HG03280 (cell line): ENCODE measurements at regions not wholly inside any gene's neighbourhood (a gene's known extent, or its start where the extent isn't known, plus 50 kb on each side); places are given as distances from the start of the nearest gene placed in this dataset.

Experiments used
- ATAC-seq: cut with Tn5 transposase; IDR thresholded peaks from one replicate; pipeline ENCODE4 v1.9.1; 2021; ENCODE audit warnings: mild to moderate bottlenecking, moderate library complexity; ENCODE audit not compliant: unreplicated experiment

DNA sequence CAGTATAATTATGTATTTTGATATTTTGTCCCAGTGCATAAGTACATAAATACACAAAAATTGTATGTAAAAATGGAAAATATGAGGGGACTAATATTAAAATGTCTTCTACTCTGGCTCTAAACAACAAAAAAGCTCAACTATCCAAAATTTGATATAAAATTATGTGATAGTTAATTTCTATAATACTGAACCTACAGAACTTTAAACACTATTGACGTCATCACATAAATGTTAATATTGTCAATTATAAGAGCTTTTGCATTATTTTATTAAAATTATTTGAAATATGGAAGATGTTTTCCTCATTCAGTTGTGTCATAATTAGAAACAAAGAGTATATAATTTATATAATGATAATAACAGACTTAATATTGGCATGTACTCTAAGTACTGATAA, 1139.7 kb upstream of the TMEFF2 start:
- ATAC-seq = no peak

DNA sequence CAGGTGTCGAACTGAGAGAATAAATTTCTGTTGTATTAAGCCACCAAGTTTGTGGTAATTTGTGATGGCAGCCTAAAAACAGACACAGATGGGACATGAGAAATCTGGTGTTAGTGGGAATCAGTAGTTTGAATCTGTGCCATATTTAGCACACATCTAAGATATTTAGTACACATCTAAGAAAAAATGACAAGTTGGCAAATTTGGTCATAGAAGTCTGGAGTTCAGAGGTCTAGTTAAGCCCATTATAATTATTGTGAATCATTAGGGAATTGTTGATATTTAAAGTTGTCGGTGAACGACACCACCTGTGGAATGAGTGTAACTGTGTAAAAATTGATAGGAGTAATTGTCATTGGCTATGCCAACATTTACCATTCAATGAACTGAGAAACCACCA, 1138.8 kb upstream of the TMEFF2 start:
- ATAC-seq = no peak

DNA sequence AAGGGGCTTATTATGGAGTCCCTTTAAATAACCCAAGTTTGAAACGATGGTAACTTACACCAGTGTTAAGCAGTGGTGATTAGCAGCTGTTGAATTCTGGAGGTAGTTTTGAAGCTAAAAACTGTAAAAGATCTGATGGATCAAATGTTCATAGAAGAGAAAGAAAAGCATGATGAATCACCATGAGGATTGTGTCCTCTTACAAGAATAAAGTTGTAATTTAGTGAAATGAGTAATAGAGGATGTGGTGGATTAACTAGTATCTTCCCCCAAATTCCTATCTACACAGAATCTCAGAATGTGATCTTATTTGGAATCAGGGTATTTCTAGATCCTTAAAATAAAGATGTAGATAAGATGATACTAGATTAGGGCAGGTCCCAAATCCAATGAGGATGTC, 1138.2 kb upstream of the TMEFF2 start:
- ATAC-seq = no peak

DNA sequence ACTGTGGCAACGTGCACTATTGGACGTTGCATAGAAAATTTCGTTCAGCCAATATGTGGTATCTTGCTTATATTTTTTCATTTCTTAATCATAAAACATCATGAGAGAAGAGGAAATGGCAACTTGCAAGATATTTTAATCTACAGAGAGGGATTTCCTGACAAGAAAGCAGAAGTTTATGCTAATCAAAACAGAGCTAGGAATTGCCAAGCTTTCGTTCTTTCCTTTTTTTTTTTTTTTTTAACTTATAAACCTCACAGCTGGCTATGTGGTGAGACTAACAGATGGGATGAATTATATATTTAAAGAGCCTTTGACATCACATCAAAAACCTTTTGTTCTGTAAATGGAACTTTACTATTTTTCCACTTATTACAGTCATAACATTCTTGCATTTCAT, 1136.9 kb upstream of the TMEFF2 start:
- ATAC-seq = no peak

DNA sequence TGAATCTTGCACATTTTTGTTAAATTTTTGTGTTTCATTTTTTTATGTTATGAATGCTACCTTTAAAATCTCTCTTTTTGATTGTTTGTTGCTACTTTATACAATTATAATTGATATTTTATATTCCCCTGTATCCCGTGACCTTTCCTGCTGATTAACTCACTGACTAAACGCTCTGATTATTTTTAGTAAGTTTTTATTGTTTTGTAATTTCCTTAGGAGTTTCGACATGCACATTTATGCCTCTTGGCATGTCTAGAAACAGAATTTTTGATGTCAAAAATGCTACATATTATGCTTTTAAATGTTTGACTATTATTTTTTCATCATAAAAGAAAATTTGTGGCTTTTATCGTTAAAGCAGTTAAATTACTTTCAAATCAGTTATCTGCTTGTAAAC, 1131.6 kb upstream of the TMEFF2 start:
- ATAC-seq = no peak

DNA sequence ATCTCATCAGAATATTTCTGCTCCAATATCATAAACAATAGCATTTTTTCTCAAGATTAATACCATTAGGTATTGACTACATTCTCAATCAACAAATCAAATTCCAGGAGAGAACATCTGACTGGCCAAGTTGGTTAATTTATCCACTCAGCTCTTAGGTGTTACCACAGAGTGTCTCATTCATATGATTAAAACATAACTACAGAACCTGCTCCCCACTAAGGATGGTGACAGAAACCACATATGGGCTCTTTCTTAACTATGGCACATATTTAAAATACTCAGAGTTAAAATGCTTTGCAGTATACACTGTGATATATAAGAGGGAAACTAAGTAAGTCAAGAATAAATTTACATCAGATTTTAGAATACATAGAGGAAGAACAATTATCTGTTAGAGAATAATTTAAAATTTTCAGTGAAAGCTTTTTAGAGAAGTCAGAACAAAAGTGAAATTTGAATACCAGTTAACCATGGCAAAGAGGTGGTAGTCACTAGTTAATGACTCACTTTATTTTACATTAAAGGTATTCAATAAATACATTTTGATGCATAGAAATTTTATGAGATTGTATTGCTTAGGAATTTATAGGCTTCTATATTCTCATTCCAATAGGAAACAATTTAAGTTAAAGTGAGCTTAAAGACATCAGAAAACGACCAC, 1120.8 kb upstream of the TMEFF2 start:
- no peak for ATAC-seq

DNA sequence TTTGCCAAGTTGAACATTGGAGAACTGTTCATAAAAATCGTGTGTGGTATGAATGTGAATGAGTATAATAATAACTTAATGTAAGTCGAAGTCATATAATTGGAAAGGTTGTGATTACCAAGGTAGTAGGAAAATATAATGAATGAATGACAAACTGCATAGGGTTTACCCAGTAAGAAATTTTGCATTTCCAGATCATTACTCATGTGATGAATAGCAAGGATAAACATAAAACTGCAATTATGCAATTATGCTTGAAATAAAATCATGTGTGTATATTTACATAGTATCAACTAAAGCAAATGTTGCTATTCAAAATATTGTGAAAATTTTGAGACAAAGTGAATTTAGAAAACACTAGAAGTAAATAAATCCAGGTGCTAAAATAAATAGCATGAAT, 1108.7 kb upstream of the TMEFF2 start:
- no peak for ATAC-seq

DNA sequence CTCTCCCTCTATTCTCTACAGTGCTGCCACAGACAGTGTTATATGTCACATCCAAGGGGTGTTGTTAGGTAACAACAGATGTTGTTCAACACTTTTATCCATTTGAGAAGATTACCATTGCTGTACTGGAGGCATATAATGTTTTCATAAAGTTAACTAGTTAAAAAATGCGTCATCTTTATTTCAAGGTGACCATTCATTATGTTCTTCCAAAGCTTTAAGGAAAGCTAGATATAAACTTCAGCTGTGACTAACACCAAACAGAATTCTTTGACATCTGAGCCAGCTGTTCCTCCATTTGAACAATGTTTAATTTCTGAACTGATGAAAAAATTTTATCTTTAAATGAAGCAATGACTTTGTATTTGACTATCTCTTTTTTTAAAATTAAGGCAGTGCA, 1099.6 kb upstream of the TMEFF2 start:
- ATAC-seq = no peak

DNA sequence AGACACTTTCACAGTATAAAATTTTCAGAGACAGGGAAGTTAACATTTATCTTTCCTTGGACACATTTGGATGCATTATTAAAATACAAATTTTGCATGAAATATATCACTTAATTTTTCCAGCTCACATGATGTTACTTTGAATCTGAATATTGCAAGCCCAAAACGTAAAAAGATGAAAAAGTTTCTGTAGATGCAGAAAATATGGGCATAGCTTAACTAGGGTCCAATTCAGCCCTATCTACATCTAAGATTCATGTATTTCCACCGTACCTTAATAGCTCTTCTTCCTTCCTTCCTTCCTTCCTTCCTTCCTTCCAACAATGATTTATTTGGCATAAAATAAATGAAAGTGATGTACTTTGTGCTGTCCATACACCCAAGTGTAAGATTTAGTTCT, 1084.6 kb upstream of the TMEFF2 start:
- no peak for ATAC-seq

DNA sequence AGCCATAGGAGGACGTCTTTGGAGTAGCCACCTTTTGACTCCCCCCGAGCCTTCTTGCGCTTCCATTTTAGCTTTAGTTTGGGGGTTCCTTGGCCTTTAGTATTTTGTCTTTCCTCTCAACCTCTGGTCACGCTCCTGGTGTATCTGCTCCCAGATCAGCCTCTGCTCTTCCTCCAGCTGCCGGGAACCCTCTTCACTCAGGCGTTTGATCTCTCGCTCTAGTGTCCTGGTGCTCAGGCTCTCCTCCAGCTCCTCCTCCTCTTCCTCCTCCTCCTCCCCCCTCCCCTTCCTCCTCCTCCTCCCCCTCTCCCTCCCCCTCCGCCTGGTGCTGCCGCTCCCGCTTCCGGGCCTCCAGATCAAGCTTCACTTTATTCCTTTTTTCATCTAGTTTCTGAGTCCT, 1082.3 kb upstream of the TMEFF2 start:
- ATAC-seq = no peak

DNA sequence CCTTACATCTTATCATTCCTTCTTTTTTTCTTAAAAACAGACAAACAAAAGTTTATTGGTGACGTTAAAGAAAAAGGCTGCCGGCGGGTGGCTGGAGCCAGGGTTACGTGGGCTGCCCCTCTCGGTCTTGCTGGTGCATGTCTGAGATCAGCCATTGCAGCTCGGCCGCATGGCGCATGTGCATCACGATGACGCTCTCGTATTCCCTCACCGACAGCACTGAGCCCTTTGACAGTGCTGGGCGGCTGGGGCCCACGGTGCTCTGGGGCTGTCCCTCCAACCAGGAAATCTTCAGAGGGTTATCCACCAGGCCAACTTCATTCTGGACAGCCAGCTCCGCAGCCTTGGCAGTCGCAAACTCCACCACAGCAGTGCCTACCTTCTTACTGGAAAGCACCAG, 1081.8 kb upstream of the TMEFF2 start:
- no peak for ATAC-seq

DNA sequence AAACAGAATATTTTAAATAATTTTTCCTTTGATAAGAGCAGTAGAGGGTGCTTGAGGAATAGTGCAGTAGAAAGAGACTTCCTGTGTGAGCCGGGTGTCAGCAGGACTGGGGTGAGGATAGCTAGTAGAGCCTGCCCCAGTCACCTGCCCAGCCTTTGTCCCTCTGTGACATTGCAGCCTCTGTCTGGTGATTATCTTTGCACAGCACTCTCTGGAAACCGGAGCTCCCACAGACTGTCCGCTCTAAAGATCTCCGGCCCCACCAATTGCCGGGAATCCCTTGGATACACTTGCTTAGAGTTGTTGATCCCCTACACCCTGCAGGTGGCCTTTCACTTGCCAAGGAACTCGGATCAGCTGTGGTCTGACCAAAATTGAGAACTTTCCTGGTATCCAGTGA, 1081.3 kb upstream of the TMEFF2 start:
- no peak for ATAC-seq

DNA sequence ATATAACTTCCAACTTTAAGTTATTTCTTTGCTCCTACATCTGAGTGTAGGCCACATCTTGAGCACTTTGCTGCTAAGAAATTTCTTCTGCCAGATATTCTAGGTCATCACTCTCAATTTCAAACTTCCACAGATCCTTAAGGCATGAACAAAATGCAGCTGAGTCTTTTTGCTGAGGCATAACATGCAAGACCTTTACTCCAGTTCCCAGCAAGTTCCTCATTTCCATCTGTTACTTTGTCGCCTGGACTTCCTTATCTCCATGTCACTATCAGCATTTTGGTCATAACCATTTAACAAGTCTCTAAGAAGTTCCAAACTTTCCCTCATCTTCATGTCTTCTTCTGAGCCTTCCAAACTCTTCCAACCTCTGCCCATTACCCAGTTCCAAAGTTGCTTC, 1077.3 kb upstream of the TMEFF2 start:
- no peak for ATAC-seq

DNA sequence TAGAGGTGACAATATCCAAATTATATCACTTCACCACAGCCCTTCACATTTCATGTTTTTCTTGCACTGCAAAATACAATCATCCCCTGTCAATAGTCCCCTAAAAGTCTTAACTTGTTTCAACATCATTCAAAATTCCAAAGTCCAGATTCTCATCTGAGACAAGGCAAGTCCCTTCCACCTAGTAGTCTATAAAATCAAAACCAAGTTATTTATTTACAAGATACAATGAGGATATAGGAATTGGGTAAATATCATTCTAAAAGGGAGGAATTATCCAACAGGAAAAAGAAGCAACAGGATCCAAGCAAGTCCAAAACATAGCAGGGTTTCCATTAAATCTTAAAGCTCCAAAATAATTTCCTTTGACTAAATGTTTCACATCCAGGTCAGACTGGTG, 1076.1 kb upstream of the TMEFF2 start:
- ATAC-seq = no peak

DNA sequence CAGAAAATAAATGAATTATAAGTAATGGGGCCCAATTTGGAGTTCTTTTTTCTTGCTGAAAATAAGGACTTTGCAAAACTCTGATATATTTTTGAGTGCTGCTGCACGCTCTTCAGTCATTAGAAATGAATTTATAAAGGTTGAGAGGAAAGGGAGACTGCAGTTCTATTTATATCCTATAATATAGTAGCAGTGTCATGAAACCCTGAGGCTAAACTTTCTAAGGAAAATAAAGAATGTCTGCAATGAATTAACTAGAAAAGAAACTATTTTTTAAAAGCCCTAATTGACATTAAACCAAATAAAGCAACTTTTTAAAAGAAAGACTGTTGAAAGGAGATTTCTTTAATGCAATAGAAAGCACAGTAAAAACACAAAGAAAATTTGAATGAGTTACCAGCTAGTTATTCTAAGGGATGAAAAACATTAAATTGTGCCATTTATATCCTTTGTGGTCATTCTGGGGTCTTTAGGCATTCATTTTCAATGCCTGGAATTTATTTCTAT, 1072.8 kb upstream of the TMEFF2 start:
- ATAC-seq = no peak

DNA sequence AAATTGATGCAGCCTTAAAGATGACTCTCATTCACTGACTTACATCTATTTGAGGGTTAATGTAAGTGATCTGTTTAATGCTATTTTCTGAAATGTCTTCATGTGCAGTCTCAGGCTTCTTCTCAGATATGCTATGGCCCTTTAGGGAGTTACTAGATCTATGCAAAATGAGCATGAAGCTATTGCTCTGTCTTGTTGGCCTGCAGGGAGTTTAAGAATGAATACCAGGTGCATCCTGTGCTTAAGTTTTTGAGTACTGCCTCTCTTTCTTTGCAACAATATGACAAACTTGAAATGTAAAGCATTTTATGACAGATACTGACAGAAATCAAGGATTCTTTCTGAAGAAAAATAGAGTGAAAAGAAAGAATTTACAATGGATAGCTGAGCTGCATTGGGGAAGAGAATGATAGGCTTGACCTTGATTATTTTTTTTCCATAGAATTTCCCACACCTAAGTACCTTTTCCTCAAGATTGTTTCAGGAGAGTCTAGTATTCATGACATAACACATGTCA, 1058.3 kb upstream of the TMEFF2 start:
- ATAC-seq = no peak

DNA sequence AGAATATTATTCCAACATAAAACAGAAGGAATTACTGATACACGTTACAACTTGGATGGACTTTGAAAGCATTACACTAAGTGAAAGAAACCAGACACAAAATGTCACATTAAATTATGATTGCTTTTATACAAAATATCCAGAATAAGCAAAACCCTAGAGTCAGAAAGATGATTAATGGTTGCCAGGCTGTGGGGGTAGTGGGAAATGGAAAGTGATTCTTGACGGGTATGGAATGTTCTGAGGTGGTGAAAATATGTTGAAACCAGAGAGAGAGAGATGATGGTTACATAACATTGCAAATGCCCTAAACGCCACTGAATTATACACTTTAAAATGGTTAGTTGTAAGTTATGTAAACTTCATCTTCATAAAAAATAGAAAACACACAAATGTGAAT, 1057.2 kb upstream of the TMEFF2 start:
- no peak for ATAC-seq

DNA sequence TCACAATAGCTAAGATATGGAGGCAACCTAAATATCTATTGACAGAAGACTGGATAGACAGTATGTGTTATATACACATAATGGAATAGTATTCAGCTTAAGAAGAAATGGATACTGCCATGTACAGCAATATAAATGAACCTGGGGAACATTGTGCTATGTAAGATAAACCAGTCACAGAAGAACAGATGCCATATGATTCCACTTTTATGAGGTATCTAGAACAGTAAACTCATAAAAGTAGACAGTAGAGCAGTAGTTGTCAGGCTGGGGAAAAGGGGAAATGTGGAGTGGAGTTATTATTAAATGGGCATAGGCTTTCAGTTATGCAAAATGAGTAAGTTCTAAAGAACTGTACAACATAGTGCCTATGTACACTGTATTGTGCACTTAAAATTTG, 1055.7 kb upstream of the TMEFF2 start:
- ATAC-seq = no peak

DNA sequence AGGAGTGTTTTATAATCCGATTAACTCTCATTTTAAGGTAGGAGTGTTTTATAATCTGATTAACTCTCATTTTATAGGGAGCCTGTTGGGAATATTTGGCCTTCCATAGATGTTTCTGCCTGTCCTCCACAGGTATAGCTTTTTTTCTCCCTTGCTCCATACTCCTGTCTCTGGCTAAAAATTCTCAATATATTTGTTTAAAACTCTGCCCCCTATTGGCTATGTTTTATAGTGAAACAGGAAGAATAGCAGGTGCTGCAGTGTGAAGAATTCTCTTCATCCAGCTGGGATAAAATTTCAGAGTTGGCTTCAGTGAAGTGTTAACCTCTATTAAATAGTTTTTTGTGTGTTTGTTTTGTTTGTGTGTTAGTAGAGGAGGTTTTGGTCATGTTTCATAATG, 1046.0 kb upstream of the TMEFF2 start:
- no peak for ATAC-seq

DNA sequence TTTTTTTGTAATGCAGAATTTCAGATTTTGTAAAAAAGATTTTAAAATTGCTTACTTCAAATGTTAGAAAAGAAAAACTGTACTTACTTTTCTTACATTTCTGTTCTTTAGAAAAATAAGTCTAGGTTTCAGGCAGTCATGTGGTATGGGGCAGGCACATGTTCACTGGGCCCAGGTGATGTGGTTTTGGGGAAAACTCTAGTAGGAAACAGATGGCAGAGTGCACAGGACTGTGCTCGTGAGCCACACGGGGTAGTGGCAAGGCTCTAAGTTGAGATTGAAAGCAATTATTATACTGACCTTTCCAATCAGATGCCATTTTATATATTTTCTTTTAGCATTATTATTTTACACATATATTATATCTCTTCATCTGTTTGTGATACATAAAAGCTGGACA, 1036.9 kb upstream of the TMEFF2 start:
- no peak for ATAC-seq

DNA sequence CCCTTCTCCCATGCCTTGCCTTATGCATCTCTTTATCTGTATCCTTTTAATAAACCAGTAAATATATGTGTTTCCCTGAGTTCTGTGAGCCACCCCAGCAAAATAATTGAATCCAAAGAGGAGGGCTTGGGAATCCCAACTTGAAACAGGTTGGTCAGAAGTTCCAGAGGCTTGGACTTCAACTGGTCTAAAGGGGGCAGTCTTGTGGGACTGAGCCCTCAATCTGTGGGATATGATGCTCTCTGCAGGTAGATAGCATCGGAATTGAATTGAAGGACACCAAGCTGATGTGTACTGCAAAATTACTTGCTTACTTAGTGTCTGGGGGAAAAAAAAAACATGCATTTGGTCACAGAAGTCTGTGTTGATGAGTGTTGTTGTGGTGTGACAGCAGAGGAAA, 1033.5 kb upstream of the TMEFF2 start:
- ATAC-seq = no peak

DNA sequence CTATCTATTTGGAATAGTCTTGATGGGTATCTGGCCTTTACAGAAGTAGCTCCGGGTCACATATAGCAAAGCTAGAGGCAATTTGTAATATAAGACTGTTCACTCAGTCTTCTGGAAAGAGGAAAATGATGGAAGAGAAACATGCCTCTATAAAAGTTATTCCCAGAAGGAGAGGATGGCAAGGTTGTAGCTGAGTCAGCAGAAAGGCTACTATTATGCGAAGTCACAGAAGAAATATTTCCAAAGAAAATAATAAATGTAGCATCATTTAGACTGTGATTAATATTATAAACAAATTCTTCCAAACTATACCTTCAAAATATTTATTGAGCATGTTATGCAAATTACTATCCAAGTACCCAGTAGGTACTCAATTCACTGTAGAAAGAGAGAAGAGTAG, 1027.7 kb upstream of the TMEFF2 start:
- no peak for ATAC-seq

DNA sequence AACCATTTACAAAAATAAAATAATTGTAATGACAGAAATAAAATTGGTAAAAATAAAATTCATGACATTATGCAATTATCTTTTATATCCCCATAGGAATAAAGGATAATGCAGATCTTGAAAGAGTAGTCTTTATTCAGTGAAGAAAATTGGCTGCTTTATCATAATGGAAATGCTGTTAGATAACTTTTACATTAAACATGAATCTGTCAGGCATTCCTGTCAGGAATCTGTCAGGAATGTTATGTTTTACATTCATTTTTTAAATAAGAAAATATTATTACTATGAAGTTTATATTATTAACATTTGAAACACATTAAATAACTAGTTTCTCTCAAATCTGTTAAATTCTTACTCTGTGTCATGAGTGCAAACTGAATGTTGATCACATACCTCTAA, 1024.7 kb upstream of the TMEFF2 start:
- ATAC-seq = no peak
